HuH-7 (cell line): ENCODE measurements at regions not wholly inside any gene's neighbourhood (a gene's known extent, or its start where the extent isn't known, plus 50 kb on each side); places are given as distances from the start of the nearest gene placed in this dataset.

ENCODE experiments used
- DNase-seq: peaks from one replicate; pipeline ENCODE4 v3.0.0; 2011; ENCODE audit warnings: low spot score

DNA sequence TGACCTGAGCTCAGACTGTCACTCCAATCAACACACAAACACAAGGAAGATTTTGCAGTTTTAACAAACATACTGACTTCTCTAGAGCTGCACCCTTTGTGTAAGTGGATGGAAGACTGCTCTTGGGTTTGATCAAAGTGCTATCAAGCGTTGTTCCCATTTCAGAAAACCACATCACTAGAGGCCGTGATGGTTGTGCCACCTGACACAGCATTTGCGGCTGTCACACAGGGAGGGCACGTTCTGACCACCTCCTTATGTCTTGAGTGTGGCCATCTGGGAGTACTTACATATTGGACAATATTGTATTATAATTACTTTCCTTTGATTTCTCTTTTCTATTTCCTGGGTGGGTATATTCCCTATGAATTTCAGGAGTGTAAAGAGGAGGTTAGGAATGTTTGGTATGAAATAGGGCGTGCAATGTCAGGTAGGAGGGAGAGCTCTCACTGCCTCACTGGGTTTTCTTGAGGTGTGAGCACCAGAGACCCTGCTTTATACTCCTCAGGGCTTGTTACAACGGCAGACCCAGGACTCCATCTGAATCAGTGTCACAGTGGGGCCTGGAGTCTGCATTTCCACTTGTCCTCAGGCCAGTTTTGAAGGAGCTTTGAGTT lies 74.3 kb downstream of the SYNE3 start:
- DNase-seq = no peak

GRCh38 chr14:95440951-95441350 lies 75.5 kb downstream of the SYNE3 start:
- no peak for DNase-seq

DNA sequence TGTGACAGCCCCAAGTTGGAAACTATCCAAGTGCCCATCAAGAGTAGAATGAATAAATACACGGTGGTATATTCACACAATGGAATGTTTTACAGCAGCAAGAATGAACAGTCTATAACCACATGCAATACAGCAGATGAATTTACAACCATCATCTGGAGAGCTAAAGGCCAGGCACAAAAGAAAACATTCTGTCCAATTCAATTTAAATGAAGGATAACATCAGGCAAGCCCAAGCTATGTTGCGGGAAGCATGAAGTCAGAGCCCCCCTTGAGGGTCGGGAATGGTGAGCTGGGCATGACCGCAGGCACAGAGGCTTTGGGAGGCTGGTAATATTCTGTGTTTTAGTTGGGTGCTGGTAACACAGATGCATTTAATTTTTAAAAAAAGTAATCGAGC lies 76.0 kb downstream of the SYNE3 start:
- DNase-seq = no peak

DNA sequence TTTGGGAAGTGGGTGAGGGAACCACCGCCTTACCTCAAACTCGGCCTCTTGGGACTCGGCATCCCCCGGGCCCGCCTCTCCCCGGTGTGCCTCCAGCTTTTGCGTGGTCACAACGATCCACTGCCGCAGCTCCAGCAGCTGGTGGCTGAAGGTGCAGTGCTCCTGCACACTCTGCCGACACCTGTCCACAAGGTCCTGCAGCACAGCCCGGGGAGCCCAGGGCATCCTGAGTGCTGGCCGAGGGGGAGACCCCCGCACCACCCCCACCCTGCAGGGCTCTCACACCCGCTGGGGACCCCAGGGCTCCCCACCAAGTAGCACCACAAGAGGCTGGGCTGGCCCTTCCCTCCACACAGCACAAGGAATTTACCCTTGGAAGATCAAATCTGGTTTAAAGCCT lies 76.6 kb downstream of the SYNE3 start:
- no peak for DNase-seq

GRCh38 chr14:95437715-95438114 lies 78.7 kb downstream of the SYNE3 start:
- DNase-seq = no peak

DNA sequence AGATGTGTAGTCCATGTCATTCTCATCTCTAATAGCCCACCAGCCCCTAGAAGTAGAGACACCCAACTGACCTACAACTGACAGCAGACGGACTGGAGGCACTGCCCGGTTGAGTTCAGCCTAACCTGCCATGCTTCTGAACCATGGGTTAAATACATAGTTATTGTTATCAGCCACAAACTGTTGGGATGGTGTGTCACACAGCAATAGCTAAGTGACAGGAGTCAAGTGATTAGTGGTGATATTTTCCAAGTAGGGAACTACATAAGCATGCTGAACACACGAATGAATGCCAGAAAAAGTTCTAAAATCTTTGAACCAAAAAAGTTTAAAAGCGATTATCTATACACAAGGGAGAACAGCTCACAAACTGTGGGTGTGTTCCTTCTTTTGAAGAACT lies 80.1 kb downstream of the SYNE3 start:
- DNase-seq = no peak

- DNase-seq = no peak
Measured at GRCh38 chr14:95434121-95434520, 82.3 kb downstream of the SYNE3 start.

- no peak for DNase-seq
Measured at GRCh38 chr14:95433094-95433478, 83.4 kb downstream of the SYNE3 start.

DNA sequence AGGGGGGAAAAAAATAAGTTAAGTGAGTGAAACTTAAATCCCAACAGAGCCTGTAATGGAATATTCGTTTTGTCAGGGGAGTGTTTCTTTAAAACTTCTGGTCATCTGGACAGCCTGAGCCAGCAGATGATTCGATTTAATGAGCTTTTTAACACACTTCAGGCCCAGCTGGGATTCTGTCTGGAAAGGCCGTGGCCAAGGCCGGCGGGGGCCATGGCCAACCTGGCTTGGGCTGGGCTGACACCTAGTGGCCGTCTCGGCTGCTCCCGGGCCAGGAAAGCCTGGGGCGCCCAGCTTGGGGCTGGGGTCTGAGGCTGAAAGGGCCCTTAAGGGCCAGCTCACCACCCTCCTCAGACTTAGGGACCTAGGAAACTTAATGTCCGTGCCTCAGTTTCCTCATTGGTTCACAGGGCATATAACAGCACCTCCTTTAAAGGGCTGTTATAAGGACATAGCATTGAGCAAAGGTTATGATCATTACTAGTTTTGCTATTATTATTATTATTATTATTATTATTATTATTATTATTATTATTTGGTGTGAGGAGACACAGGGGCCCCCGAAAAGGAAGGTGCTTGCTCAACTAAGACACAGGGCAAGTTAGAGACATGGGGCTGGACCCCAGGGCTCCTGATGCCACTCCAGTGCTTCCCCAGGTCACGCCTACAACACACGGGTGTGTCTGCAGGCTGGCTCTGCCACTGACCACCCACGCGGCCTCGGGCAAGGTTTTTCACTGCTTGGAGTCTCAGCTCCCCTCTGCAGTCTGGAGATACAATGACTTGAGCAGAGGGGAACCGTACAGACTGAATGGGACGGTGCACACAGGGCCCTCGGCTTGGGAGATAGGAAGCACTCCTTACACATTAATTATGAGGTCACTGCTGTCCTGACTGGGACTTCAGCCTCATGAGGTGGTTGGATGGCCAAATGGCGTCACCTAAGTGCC lies 84.0 kb downstream of the SYNE3 start:
- DNase-seq = peak; percentile 60

- peak; percentile 40 for DNase-seq
Measured at GRCh38 chr14:95431199-95432143, 85.0 kb downstream of the SYNE3 start.

- DNase-seq = no peak
Measured at GRCh38 chr14:95428557-95428956, 87.9 kb downstream of the SYNE3 start.

- no peak for DNase-seq
Measured at GRCh38 chr14:95426116-95426475, 90.4 kb downstream of the SYNE3 start.

GRCh38 chr14:95425369-95426115 lies 90.9 kb downstream of the SYNE3 start:
- no peak for DNase-seq

- no peak for DNase-seq
Measured at GRCh38 chr14:95424529-95424928, 91.9 kb downstream of the SYNE3 start.

DNA sequence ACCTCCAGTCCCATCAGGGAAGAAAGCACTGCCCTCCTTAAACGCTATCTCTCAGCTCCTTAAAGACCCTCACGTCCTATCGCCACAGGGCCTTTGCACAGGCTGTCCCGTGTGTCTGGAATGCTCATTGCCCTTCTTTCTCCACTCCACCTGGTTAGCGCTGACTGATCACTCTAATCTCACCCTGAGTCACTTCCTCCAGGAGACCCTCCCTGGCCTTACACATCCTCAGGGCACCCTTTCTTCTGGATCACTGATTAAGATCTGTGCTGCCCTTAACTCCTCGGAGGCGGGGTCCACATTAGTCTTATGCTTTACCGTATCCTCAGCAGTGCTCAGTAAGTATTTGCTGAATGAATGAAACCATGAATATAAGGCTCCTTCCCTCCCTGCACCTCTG lies 94.7 kb downstream of the SYNE3 start:
- no peak for DNase-seq

DNA sequence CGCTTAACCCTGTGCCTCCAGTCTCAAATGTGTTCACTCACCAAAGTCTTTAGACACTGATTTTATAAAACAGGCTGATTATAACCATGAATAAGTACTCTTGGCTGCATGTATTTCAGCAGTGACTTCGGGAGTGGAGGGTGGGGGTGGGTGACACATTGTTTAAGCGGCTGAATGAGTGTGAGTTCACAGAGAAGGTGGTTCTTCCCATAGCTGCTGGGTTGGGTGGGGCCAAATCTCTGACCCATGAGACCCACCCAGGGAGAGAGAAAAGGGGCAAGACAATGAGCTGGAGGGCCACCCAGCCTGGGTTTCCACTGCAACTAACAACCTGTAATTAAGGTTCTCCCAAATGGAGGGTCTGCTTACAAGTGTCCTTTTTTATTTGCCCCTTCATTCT lies 96.4 kb downstream of the SYNE3 start:
- DNase-seq = no peak

DNA sequence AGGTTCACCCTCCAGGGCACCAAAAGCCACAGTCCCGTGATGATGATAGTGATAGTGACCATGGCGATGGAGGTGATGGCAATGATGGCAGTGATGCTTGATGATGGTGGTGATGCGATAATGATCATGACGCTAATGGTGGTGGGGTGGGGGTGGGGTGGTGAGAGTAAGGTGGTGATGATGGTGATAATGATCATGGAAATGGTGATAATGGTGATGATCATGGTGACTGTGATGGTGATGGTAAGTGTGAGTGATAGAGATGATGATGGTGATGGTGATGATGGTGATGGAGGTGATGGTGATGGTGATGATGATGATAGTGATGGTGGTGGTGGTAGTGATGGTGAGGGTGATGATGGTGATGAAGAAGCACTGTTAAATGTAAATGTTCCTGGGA lies 96.9 kb downstream of the SYNE3 start:
- no peak for DNase-seq

DNA sequence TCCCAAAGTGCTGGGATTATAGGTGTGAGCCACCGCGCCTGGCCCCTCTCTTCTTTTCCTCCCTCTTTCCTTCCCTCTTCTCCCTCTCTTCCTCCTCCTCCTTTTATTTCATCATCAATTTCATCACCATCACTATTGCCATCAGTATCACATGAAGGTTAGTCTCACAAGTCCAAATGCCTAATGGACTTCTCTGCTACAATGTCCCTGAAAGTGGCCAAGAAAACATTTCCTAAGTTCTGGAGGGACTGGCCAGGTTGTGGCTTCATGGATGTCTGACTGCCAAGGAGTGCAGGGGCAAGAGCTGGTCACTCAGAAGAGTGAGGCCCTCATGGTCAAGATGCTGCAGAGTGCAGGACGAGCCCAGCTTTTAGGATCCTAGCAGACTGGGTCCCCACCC lies 97.6 kb downstream of the SYNE3 start:
- DNase-seq = no peak

- no peak for DNase-seq
Measured at GRCh38 chr14:95417492-95417891, 97.8 kb upstream of the CLMN start.

- DNase-seq = no peak
Measured at GRCh38 chr14:95415993-95416392, 96.3 kb upstream of the CLMN start.

DNA sequence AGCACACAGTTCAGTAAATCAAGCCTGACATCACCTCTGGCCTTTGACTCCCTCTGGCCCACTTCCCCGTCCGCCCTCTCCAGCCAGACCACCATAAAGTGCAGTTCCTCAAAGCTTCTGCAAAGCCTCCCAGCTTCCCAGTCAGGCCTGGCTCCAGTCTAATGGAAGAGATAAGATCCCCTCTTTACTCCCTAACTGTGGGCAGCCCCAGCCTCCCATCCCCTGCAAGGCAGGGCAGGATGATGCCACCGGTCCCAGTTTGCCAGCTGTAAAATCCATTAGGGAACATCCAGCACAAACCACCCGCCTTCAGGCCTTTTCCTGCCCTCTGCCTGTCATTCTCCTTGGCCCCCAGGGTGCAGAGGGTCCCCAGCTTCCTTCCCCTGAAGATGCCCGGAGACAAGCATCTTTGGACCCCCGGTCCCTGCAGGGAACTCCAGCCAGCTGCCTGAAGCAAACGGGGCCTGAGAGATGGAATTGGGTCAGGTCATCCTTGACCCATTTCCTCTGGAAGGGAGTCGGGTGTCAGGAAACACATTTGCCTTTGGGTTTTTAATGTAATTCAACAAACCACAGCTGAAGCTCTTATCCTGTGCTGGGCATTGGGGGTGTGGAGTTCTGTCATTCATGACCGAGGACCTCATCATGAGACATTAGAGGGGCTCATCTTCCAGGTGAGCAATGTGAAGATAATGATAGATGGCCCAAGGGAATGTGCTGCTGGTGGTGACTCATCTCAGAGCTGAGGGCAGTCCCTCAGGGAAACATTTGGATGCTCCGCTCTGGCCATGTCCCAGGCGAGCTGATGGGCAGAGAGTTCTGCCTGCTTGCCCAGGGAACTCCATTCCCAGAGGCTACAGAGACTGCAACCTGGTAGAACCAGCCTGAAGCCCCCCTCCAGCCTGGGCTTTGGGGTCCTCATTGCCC lies 93.8 kb upstream of the CLMN start:
- no peak for DNase-seq
